OCI-LY7 (cell line): ENCODE measurements at regions not wholly inside any gene's neighbourhood (a gene's known extent, or its start where the extent isn't known, plus 50 kb on each side); places are given as distances from the start of the nearest gene placed in this dataset.

Source experiments
- BruUV-seq: library from RNA; stranded (reverse); fragments of 400-500 nt; replicated peaks from 2 replicates; lab custom pipeline; 2021; lab: Mats Ljungman, UMichigan
- CTCF ChIA-PET: fragments of 300-600 bp; sonication (Branson Sonifier 250); formaldehyde crosslinking; loops from one replicate; lab custom pipeline; 2022; ENCODE audit warnings: antibody characterized with exemption; ENCODE audit not compliant: unreplicated experiment; lab: Charles Lee
- POLR2A ChIA-PET: fragments of 300-600 bp; sonication (Branson Sonifier 250); formaldehyde crosslinking; loops from one replicate; lab custom pipeline; 2022; ENCODE audit warnings: antibody characterized with exemption; lab: Charles Lee
- DNase-seq: peaks from one replicate; pipeline ENCODE4 v3.0.0-alpha.2; 2015; ENCODE audit warnings: low spot score
- H2AFZ ChIP-seq: fragments of 200-600 bp; sonication (generic), shearing (Covaris generic); 2 replicates; pipeline ENCODE4 v1.6.1; 2014; ENCODE audit warnings: mild to moderate bottlenecking, antibody characterized with exemption, low read length, moderate library complexity
- H3K27ac ChIP-seq: fragments of 200-600 bp; sonication (generic); 2 replicates; pipeline ENCODE4 v1.5.1; 2014; ENCODE audit warnings: mixed run types, low read depth, mild to moderate bottlenecking, moderate library complexity, low read length, inconsistent platforms; ENCODE audit not compliant: poor library complexity, severe bottlenecking
- H3K36me3 ChIP-seq: fragments of 200-600 bp; sonication (generic); 2 replicates; pipeline ENCODE4 v1.6.1; 2014; ENCODE audit warnings: mild to moderate bottlenecking, antibody characterized with exemption, low read length, moderate library complexity, mixed read lengths; ENCODE audit not compliant: insufficient read depth
- H3K4me1 ChIP-seq: fragments of 200-600 bp; sonication (generic); 2 replicates; pipeline ENCODE4 v1.5.1; 2014; ENCODE audit warnings: mild to moderate bottlenecking, low read length; ENCODE audit not compliant: insufficient read depth, poor library complexity, severe bottlenecking
- H3K4me2 ChIP-seq: fragments of 200-600 bp; sonication (generic); 2 replicates; pipeline ENCODE4 v1.6.1; 2014; ENCODE audit warnings: mild to moderate bottlenecking, low read length
- H3K4me3 ChIP-seq: fragments of 200-600 bp; sonication (generic); 2 replicates; pipeline ENCODE4 v1.5.1; 2014; ENCODE audit warnings: mild to moderate bottlenecking, low read depth, low read length; ENCODE audit not compliant: poor library complexity, severe bottlenecking
- H3K79me2 ChIP-seq: fragments of 200-600 bp; sonication (generic); 2 replicates; pipeline ENCODE4 v1.6.1; 2016; ENCODE audit warnings: low read depth, mild to moderate bottlenecking, low read length, moderate library complexity, mixed read lengths; ENCODE audit not compliant: insufficient read depth
- H3K9me2 ChIP-seq: fragments of 200-600 bp; sonication (generic); 2 replicates; pipeline ENCODE4 v1.6.1; 2016; ENCODE audit warnings: mild to moderate bottlenecking, low read length, mixed read lengths; ENCODE audit not compliant: insufficient read depth
- H3K9me3 ChIP-seq: fragments of 200-600 bp; sonication (generic); 2 replicates; pipeline ENCODE4 v1.6.1; 2014; ENCODE audit warnings: mild to moderate bottlenecking, mixed run types, low read length, mixed read lengths
- H4K20me1 ChIP-seq: fragments of 200-600 bp; sonication (generic); 2 replicates; pipeline ENCODE4 v1.6.1; 2014; ENCODE audit warnings: mild to moderate bottlenecking, antibody characterized with exemption, low read length, moderate library complexity, mixed read lengths; ENCODE audit not compliant: insufficient read depth
- CTCF ChIP-seq: fragments of 200-600 bp; sonication (generic); conservative IDR thresholded peaks from 2 replicates; pipeline ENCODE4 v1.5.1; 2014; ENCODE audit warnings: mild to moderate bottlenecking, antibody characterized with exemption, low read length, moderate library complexity, mixed read lengths
- EZH2phosphoT487 ChIP-seq: fragments of 200-600 bp; sonication (generic); IDR thresholded peaks from 2 replicates; pipeline ENCODE4 v1.6.1; 2018; ENCODE audit warnings: low read depth, borderline replicate concordance, mild to moderate bottlenecking, mixed run types, antibody characterized with exemption, low read length, moderate library complexity, mixed read lengths
- intact Hi-C: fragments of 100-400 bp; cut with micrococcal nuclease; formaldehyde crosslinking; loops from one replicate; pipeline ENCODE4 v1.10.0; 2022; ENCODE audit not compliant: unreplicated experiment

- DNase-seq = no peak
- Histone ChIP-seq H2AFZ (no peak overlapping the region), H3K36me3 (no peaks in the 10 kb centered on the region), H3K9me2 (no peaks in the 10 kb centered on the region; the same call in 1 of the 2 replicates), H3K9me3 (no peaks in the 10 kb centered on the region), H3K4me2 (no peak overlapping the region), H3K27ac (no peak overlapping the region), H4K20me1 (no peaks in the 10 kb centered on the region), H3K4me3 (no peak overlapping the region), H3K4me1 (no peaks in the 10 kb centered on the region), H3K79me2 (no peaks in the 10 kb centered on the region)
- CTCF ChIA-PET = no interaction called here
- POLR2A ChIA-PET = interaction anchor here (1.0 kb wide), 1 partner anchor 448 kb away, joined by 3 read pairs; no protein-coding TSS in a partner anchor
- TF ChIP-seq EZH2phosphoT487 (no peak), CTCF (no peak)
- intact Hi-C loops = loop anchor here (1.0 kb wide), 1 partner anchor 27 kb away; no protein-coding TSS in a partner anchor
- no TSS peak for BruUV-seq
Measured at GRCh38 chr3:107013641-107014040, 363.6 kb upstream of the CCDC54 start.

GRCh38 chr3:107024551-107025026 is 352.6 kb upstream of the CCDC54 start:
- H3K9me2 ChIP-seq = no peaks in the 10 kb centered on the region
- no TSS peak for BruUV-seq
- ChIA-PET CTCF (no interaction called here), POLR2A (interaction anchor here (0.7 kb wide), 1 partner anchor 17 kb away, joined by 3 read pairs; no protein-coding TSS in a partner anchor)
- DNase-seq = no peak
- intact Hi-C loops = no loop called here
- H3K4me3 ChIP-seq = no peak overlapping the region
- no peaks in the 10 kb centered on the region for H3K9me3 ChIP-seq
- no peaks in the 10 kb centered on the region for H3K36me3 ChIP-seq
- H3K4me2 ChIP-seq = no peak overlapping the region
- H2AFZ ChIP-seq = no peak overlapping the region
- H3K4me1 ChIP-seq = no peaks in the 10 kb centered on the region
- no peaks in the 10 kb centered on the region for H4K20me1 ChIP-seq
- H3K27ac ChIP-seq = no peak overlapping the region
- H3K79me2 ChIP-seq = no peaks in the 10 kb centered on the region
- no peak for TF ChIP-seq CTCF
- TF ChIP-seq EZH2phosphoT487 = no peak

GRCh38 chr3:107025961-107026360 is 351.3 kb upstream of the CCDC54 start:
- Histone ChIP-seq H3K4me3 (no peak overlapping the region), H4K20me1 (no peaks in the 10 kb centered on the region), H3K4me1 (no peaks in the 10 kb centered on the region), H3K79me2 (no peaks in the 10 kb centered on the region), H3K4me2 (no peak overlapping the region), H3K9me2 (no peaks in the 10 kb centered on the region), H3K27ac (no peak overlapping the region), H3K9me3 (no peaks in the 10 kb centered on the region), H2AFZ (no peak overlapping the region), H3K36me3 (no peaks in the 10 kb centered on the region)
- no peak for DNase-seq
- CTCF ChIA-PET = no interaction called here
- no TSS peak for BruUV-seq
- POLR2A ChIA-PET = no interaction called here
- TF ChIP-seq EZH2phosphoT487 (no peak), CTCF (no peak)
- intact Hi-C loops = no loop called here
